ENCODE measurements at regions not wholly inside any gene's neighbourhood (a gene's known extent, or its start where the extent isn't known, plus 50 kb on each side); places are given as distances from the start of the nearest gene placed in this dataset.
"Not testable (repeated sequence)": the region's sequence is repeated elsewhere in the genome, so short reads cannot be mapped to it uniquely, and the experiment has no call there.

DNA sequence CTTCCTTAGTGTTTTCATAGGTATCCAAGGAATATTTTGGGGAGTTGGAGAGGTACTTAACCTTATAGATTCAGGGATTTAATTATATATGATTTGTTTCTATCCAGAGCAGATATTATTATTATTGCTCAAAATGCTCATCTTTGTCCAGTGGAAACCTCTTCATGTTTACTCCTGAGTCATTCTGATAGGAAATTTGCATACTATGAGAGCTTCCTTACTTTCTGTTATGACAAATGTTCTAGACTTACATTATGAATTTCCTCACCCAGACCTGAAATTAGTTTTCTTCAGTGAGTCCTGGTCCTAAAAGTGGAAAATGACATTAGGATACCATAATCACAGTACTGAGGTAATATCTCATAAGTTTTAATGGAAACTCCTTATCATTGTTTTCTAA lies 57.5 kb upstream of the PLPPR5 start:
- H3K4me1 ChIP-seq (ENCODE audit: control insufficient read depth, low read depth, low read length): no peaks in the 10 kb centered on the region
- H3K4me3 ChIP-seq (ENCODE audit: low read length): no peak overlapping the region
- H3K9ac ChIP-seq (ENCODE audit: low read length): no peak overlapping the region
- no peak overlapping the region for H3K27ac ChIP-seq (ENCODE audit: low read length)
- no peaks in the 10 kb centered on the region for H3K27me3 ChIP-seq (ENCODE audit: control insufficient read depth, insufficient read depth, low read length)
- no peaks in the 10 kb centered on the region for H3K9me3 ChIP-seq (ENCODE audit: control insufficient read depth, low read depth, low read length)
- no peaks in the 10 kb centered on the region for H3K36me3 ChIP-seq (ENCODE audit: control insufficient read depth, low read depth, low read length)

DNA sequence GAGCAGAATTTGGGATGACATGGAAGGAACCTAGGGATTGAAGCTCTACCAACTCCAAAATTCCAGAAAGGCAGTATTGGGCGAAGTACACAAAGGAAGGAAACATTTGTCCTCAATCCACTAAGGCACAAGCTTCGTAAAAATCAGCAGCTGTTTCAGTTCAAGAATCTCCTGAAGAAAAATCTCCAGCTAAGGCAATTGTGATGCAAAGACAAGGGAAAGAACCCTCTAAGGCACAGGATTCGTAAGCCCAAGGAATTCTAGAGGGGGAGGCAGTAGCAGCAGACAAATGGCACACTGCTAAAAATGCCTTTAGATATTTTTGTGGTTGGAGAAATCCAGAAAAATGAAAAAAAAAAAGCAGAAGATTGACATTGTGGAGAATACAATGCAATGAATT lies 64.5 kb upstream of the PLPPR5 start:
- Histone ChIP-seq H3K4me3 (ENCODE audit: low read length) (peak overlapping the region; percentile 33), H3K27me3 (ENCODE audit: control insufficient read depth, insufficient read depth, low read length) (no peaks in the 10 kb centered on the region), H3K9ac (ENCODE audit: low read length) (no peak overlapping the region), H3K36me3 (ENCODE audit: control insufficient read depth, low read depth, low read length) (no peaks in the 10 kb centered on the region), H3K9me3 (ENCODE audit: control insufficient read depth, low read depth, low read length) (no peaks in the 10 kb centered on the region), H3K4me1 (ENCODE audit: control insufficient read depth, low read depth, low read length) (peaks cover 28% of the 10 kb centered on the region), H3K27ac (ENCODE audit: low read length) (no peak overlapping the region)

DNA sequence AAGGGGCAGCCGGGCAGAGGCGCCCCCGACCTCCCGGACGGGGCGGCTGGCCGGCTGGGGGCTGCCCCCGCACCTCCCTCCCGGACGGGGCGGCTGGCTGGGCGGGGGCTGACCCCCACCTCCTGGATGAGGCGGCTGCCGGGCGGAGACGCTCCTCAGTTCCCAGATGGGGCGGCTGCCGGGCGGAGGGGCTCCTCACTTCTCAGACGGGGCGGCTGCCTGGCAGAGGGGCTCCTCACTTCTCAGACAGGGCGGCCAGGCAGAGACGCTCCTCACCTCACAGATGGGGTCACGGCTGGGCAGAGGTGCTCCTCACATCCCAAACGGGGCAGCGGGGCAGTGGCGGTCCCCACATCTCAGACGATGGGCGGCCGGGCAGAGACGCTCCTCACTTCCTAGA lies 73.9 kb upstream of the PLPPR5 start:
- H3K9ac ChIP-seq (ENCODE audit: low read length); H3K9me3 ChIP-seq (ENCODE audit: control insufficient read depth, low read depth, low read length); H3K36me3 ChIP-seq (ENCODE audit: control insufficient read depth, low read depth, low read length); H3K27me3 ChIP-seq (ENCODE audit: control insufficient read depth, insufficient read depth, low read length); H3K4me3 ChIP-seq (ENCODE audit: low read length); H3K4me1 ChIP-seq (ENCODE audit: control insufficient read depth, low read depth, low read length); H3K27ac ChIP-seq (ENCODE audit: low read length): not testable (repeated sequence)

DNA sequence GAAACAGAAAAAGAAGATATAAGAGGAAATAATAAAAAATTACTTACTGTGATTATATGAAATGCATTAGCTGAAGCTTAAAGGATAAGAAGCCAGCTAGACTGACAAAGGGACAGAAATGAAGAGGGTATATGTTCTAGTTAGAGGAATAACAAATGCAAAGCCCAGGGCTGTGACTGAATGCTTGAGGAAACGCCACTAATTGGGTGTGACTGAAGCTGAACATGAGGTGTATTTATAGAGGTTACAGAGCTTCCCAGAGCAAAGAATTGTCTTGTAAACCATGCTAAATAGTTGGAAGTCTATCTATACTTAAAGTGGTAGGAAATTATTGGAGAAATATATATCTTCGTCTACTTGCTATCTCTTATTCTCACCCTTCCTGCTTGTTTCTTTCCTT lies 77.7 kb upstream of the PLPPR5 start:
- Histone ChIP-seq H3K4me3 (ENCODE audit: low read length) (no peak overlapping the region), H3K36me3 (ENCODE audit: control insufficient read depth, low read depth, low read length) (no peaks in the 10 kb centered on the region), H3K9me3 (ENCODE audit: control insufficient read depth, low read depth, low read length) (no peaks in the 10 kb centered on the region), H3K27me3 (ENCODE audit: control insufficient read depth, insufficient read depth, low read length) (no peaks in the 10 kb centered on the region), H3K4me1 (ENCODE audit: control insufficient read depth, low read depth, low read length) (no peaks in the 10 kb centered on the region), H3K27ac (ENCODE audit: low read length) (no peak overlapping the region), H3K9ac (ENCODE audit: low read length) (no peak overlapping the region)

DNA sequence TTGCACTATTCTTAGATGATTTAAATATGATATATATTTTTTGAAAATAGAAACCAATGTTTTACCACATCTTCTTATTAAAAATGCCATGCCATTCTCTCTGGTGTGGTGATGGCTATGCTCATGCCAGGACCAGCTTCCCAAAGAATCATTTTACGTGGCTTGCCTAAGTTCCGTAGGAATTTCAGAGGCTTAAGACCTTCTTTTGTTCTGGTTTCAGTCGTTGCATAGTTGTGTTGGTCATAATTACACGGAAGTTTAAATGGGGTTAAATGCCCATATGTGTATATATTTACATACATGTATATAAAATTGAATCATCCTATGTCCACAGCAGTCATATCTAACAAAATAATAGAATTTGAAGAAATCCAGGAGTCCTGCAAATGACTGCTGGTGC lies 78.7 kb upstream of the PLPPR5 start:
- Histone ChIP-seq H3K27ac (ENCODE audit: low read length) (no peak overlapping the region), H3K9ac (ENCODE audit: low read length) (no peak overlapping the region), H3K27me3 (ENCODE audit: control insufficient read depth, insufficient read depth, low read length) (no peaks in the 10 kb centered on the region), H3K9me3 (ENCODE audit: control insufficient read depth, low read depth, low read length) (no peaks in the 10 kb centered on the region), H3K4me3 (ENCODE audit: low read length) (no peak overlapping the region), H3K4me1 (ENCODE audit: control insufficient read depth, low read depth, low read length) (no peaks in the 10 kb centered on the region), H3K36me3 (ENCODE audit: control insufficient read depth, low read depth, low read length) (no peaks in the 10 kb centered on the region)

DNA sequence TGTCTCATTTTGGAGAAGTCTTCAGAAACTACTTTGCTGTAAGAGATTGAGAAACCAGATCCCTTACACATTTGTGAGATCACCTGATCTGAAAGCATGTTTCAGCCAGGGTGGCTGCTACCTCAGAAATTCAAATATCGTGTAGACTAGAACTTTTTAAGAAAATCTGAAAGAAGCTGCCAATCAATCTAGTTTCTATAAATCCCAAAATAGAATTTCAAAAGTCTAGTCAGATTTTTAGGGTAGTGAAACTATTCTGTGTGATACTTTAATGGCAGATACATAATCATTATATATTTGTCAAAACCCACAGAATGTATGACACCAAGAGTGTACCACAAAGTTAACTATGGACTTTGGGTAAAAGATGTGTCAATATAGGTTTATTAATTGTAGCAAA lies 79.9 kb upstream of the PLPPR5 start:
- Histone ChIP-seq H3K27me3 (ENCODE audit: control insufficient read depth, insufficient read depth, low read length) (no peaks in the 10 kb centered on the region), H3K27ac (ENCODE audit: low read length) (no peak overlapping the region), H3K9me3 (ENCODE audit: control insufficient read depth, low read depth, low read length) (no peaks in the 10 kb centered on the region), H3K9ac (ENCODE audit: low read length) (no peak overlapping the region), H3K4me3 (ENCODE audit: low read length) (no peak overlapping the region), H3K36me3 (ENCODE audit: control insufficient read depth, low read depth, low read length) (no peaks in the 10 kb centered on the region), H3K4me1 (ENCODE audit: control insufficient read depth, low read depth, low read length) (no peaks in the 10 kb centered on the region)

DNA sequence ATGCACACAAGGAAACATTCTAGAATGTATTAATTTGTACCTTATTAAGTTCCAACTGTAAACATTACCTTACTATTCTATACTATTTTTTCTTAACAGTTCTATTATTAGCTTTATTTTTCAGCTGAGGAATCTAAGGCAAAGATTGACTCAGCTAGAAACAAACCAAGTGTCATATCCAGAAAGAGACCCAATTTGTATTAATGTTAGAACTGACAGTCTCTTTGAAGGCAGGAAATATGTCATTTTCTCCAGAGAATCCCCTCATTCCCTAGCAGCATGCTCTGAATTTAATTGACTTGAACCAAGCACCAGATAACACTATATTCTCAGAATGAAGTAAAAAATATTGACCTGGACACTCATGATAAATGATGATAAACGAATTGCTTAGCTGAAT lies 81.4 kb upstream of the PLPPR5 start:
- Histone ChIP-seq H3K4me1 (ENCODE audit: control insufficient read depth, low read depth, low read length) (no peaks in the 10 kb centered on the region), H3K9ac (ENCODE audit: low read length) (no peak overlapping the region), H3K36me3 (ENCODE audit: control insufficient read depth, low read depth, low read length) (no peaks in the 10 kb centered on the region), H3K9me3 (ENCODE audit: control insufficient read depth, low read depth, low read length) (no peaks in the 10 kb centered on the region), H3K4me3 (ENCODE audit: low read length) (no peak overlapping the region), H3K27me3 (ENCODE audit: control insufficient read depth, insufficient read depth, low read length) (no peaks in the 10 kb centered on the region), H3K27ac (ENCODE audit: low read length) (no peak overlapping the region)

DNA sequence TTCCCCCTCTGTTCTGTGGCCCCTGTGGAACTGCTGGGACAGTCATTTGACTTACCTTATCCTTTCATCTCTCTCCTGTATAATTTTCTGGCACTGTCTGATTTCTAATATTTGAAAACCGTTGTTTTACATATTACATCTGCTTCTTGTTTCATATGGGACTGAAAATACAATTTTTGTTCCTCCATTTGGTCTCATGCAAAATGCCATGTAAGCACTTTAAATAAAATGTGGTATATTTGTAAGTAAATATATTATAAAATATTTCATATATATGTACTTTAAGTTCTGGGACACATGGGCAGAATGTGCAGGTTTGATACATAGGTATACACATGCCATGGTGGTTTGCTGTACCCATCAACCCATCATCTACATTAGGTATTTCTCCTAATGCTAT lies 93.9 kb upstream of the PLPPR5 start:
- Histone ChIP-seq H3K4me3 (ENCODE audit: low read length) (no peak overlapping the region), H3K36me3 (ENCODE audit: control insufficient read depth, low read depth, low read length) (no peaks in the 10 kb centered on the region), H3K27ac (ENCODE audit: low read length) (no peak overlapping the region), H3K27me3 (ENCODE audit: control insufficient read depth, insufficient read depth, low read length) (no peaks in the 10 kb centered on the region), H3K4me1 (ENCODE audit: control insufficient read depth, low read depth, low read length) (no peaks in the 10 kb centered on the region), H3K9ac (ENCODE audit: low read length) (no peak overlapping the region), H3K9me3 (ENCODE audit: control insufficient read depth, low read depth, low read length) (no peaks in the 10 kb centered on the region)

DNA sequence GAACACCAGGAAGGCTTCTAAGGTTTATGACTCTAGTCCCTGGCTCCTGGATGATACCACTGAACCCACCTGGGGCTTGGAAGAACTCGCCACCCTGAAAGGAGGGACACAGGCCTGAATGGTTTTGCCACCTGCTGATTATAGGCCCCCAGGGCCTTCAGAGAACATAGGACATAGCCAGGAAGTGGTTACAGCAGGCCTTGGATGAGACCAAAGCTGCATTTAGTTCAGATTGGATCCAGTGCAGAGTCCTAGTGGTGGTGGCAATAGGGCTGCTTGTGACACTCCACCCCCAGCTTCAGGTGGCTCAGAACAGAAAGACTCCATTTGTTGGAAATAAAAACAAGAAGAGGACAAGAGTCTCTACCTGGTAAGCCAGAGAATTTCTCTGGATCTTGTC lies 101.6 kb upstream of the PLPPR5 start:
- no peaks in the 10 kb centered on the region for H3K9me3 ChIP-seq (ENCODE audit: control insufficient read depth, low read depth, low read length)
- H3K4me3 ChIP-seq (ENCODE audit: low read length): no peak overlapping the region
- no peaks in the 10 kb centered on the region for H3K36me3 ChIP-seq (ENCODE audit: control insufficient read depth, low read depth, low read length)
- H3K9ac ChIP-seq (ENCODE audit: low read length): no peak overlapping the region
- H3K4me1 ChIP-seq (ENCODE audit: control insufficient read depth, low read depth, low read length): peaks cover 6% of the 10 kb centered on the region
- no peaks in the 10 kb centered on the region for H3K27me3 ChIP-seq (ENCODE audit: control insufficient read depth, insufficient read depth, low read length)
- no peak overlapping the region for H3K27ac ChIP-seq (ENCODE audit: low read length)

DNA sequence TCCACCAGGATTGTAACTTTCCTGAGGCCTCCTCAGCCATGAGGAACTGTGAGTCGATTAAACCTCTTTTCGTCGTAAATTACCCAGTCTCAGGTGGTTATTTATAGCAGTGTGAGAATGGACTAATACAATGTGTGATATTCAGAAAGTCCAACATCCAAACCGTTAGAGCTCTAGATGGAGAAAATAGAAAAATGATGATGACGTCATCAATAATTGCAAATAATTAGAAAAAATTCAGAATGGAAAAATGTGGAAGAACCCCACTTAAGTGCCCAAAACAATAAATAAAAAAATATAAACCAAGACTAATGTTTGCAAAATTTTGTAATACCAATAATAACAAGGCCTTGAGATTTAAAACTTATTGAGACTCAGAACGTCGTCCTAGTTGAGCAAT lies 103.0 kb upstream of the PLPPR5 start:
- Histone ChIP-seq H3K36me3 (ENCODE audit: control insufficient read depth, low read depth, low read length) (no peaks in the 10 kb centered on the region), H3K4me1 (ENCODE audit: control insufficient read depth, low read depth, low read length) (peaks cover 6% of the 10 kb centered on the region), H3K27ac (ENCODE audit: low read length) (no peak overlapping the region), H3K27me3 (ENCODE audit: control insufficient read depth, insufficient read depth, low read length) (no peaks in the 10 kb centered on the region), H3K4me3 (ENCODE audit: low read length) (no peak overlapping the region), H3K9me3 (ENCODE audit: control insufficient read depth, low read depth, low read length) (no peaks in the 10 kb centered on the region), H3K9ac (ENCODE audit: low read length) (no peak overlapping the region)

DNA sequence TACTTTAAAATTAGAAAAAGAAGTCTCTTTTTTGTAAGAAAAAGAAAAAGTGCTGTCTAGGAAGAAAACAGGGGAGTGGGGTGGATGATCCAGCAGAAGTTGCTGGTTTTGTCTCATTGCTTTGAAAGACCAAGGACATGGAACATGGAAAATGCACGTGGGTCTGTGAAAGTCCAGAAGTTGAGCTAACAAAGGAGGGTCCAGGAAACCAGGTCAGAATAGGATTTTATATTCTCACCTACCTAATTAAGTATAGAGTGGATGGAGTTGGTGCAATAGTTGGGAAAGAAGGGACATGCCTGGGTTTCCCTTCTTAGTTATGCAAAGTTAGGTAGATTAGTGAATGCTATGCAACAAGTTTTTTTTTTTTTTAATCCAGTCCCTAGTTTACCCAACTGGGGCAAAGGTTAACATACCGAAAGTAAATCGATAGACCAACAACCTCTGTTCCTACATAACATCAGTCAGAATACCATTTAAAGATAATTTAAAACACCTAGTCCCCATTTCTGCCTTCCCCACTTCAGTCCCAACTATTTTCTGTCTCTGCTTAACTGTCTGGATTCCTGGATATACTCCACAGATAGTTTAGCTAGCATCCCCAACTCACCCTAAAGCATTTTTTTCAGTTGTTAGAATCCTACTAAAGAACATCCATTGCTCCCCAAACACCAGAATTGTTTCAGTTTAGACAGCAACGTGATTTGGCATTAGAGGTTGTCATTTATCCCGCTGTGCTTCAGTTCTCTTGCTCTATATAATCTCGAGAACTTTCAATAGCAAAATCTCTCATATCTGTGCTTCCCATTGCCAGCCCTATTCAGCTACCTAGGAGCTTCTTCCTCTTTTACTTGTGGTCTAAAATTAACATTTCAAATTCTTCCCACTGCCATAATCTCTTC lies 105.7 kb upstream of the PLPPR5 start:
- H3K4me3 ChIP-seq (ENCODE audit: low read length): no peak overlapping the region
- no peaks in the 10 kb centered on the region for H3K36me3 ChIP-seq (ENCODE audit: control insufficient read depth, low read depth, low read length)
- no peaks in the 10 kb centered on the region for H3K27me3 ChIP-seq (ENCODE audit: control insufficient read depth, insufficient read depth, low read length)
- no peak overlapping the region for H3K27ac ChIP-seq (ENCODE audit: low read length)
- no peaks in the 10 kb centered on the region for H3K9me3 ChIP-seq (ENCODE audit: control insufficient read depth, low read depth, low read length)
- peaks cover 6% of the 10 kb centered on the region for H3K4me1 ChIP-seq (ENCODE audit: control insufficient read depth, low read depth, low read length)
- no peak overlapping the region for H3K9ac ChIP-seq (ENCODE audit: low read length)

DNA sequence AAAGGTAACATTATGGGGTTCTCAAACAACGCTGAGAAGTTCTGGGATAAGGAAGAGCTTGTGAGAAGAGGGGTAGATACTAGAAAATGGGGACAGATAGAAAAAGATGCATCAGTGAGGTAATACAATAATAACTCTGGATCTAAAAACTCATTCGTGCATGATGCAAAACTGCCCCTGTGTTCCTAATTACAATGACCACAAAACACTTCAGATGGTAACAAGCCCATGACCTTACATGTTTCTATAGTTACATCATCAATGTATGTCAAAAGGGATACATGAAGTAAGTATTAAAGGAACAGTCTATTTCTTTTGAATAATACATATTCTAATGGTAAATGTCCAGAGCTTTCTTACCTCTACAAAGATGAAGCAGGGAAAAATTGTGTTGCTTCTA lies 110.6 kb upstream of the PLPPR5 start:
- peaks cover 4% of the 10 kb centered on the region for H3K4me1 ChIP-seq (ENCODE audit: control insufficient read depth, low read depth, low read length)
- no peak overlapping the region for H3K27ac ChIP-seq (ENCODE audit: low read length)
- no peaks in the 10 kb centered on the region for H3K36me3 ChIP-seq (ENCODE audit: control insufficient read depth, low read depth, low read length)
- H3K9me3 ChIP-seq (ENCODE audit: control insufficient read depth, low read depth, low read length): no peaks in the 10 kb centered on the region
- H3K4me3 ChIP-seq (ENCODE audit: low read length): no peak overlapping the region
- H3K9ac ChIP-seq (ENCODE audit: low read length): no peak overlapping the region
- no peaks in the 10 kb centered on the region for H3K27me3 ChIP-seq (ENCODE audit: control insufficient read depth, insufficient read depth, low read length)
